IPS DF 4.7 (cell line): ENCODE measurements at regions not wholly inside any gene's neighbourhood (a gene's known extent, or its start where the extent isn't known, plus 50 kb on each side); places are given as distances from the start of the nearest gene placed in this dataset.

Source experiments
- DNase-seq: peaks from one replicate; pipeline ENCODE4 v3.0.0-alpha.2; 2013; ENCODE audit warnings: low spot score; ENCODE audit errors: extremely low read depth

DNA sequence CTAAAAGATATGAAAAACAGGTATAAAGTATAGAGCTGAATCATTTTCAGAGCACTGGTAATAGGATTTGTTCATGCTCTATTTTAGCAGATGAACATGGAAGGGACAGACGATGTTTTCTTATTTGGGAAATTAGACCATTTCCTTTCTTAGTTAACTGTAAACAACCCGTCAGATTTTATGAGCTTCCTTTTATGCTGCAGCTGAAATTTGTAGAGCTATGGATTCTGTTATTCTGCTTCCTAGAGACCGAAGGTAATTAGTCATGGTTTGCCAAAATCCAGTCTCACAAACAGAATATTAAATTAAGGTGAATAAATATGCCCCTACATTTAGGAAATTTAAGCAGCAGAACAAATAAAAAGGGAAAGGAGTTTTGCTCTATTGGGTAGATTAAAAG, 180.2 kb upstream of the SYT1 start:
- DNase-seq: no peak

DNA sequence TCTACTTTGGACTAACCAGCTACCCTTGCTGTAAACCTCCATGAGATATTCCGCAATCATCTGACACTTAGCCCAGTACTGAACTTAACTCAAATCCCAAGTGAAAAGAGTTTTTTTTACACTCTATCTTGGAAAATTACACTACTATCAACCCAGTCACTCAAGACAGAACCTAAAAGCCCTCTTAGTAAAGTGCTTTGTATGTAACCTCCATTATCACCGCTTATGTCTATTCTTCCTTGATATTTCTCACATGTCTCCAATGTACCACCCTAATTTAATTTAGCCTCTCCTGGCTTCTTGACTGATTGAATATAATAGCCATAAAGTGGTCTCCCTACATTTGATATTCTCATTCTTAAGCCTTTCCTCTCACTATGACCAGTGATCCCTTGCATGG, 168.8 kb upstream of the SYT1 start:
- DNase-seq: no peak

DNA sequence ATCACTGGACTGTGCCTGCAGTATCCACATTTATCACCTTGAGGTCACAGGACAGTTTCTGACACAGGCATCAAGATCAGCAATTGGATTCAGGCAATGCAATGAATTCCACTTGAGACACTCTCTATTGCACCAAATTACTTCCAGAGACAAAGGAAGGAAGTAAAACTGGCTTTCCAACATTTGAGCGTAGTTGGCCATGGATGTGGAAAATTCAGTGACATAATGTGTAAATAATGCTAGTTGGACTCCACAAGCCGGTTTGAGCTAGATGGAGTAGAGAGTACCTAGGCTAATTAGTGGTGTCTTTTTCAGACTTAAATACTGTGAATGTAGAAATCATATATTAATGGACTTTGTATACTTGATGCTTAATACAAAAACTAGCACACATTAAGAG, 168.3 kb upstream of the SYT1 start:
- DNase-seq: no peak

DNA sequence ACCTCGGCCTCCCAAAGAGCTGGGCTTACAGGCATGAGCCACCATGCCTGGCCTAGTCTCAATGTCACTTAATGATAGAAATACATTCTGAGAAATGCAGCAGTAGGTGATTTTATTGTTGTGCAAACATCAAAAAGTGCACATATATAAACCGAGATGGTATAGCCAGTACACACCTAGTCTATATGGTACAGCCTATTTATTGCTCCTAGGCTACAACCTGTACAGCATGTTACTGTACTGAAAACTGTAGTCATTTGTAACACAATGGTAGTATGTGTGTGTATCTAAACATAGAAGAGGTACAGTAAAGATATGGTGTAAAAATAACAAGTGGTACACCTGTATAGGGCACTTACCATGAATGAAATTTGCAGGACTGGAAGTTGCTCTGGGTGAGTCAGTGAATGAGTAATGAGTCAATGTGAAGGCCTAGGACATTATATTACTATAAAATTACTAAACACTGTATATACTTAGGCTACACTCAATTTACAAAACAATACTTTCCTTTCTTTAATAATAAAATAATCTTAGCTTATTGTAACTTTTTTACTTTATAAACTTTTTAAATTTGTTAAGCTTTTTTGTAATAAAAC, 166.7 kb upstream of the SYT1 start:
- DNase-seq: no peak

DNA sequence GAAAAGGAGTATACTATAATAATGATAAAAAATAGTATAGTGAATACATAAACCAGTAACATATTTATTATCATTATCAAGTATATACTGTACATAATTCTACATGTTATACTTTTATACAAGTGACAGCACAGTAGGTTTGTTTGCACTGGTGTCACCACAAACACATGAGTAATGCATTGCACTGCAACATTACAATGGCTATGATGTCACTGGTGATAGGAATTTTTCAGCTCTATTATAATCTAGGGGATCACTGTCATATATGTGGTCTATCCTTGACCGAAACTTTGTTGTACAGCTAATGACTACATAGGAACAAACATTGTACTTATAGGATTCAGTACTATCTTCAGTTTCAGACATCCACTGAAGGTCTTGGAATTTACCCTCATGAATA, 165.8 kb upstream of the SYT1 start:
- DNase-seq: no peak

DNA sequence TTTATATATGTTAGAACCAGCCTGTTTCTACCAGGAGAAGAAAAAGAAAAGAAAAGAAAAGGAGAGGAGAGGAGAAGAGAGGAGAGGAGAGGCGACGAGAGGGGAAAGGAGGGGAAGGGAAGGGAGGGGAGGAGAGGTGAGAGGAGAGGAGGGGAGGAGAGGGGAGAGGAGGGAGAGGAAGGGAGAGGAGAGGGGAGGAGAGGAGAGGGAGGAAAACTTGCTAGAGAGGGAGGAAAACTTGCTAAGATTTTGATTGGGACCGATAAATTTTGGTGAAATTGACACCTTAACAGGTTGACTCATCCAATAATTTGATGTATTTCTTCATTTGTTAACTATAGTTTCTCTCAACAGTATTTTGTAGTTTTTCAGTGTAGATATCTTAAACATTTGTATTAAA, 164.0 kb upstream of the SYT1 start:
- DNase-seq: no peak

DNA sequence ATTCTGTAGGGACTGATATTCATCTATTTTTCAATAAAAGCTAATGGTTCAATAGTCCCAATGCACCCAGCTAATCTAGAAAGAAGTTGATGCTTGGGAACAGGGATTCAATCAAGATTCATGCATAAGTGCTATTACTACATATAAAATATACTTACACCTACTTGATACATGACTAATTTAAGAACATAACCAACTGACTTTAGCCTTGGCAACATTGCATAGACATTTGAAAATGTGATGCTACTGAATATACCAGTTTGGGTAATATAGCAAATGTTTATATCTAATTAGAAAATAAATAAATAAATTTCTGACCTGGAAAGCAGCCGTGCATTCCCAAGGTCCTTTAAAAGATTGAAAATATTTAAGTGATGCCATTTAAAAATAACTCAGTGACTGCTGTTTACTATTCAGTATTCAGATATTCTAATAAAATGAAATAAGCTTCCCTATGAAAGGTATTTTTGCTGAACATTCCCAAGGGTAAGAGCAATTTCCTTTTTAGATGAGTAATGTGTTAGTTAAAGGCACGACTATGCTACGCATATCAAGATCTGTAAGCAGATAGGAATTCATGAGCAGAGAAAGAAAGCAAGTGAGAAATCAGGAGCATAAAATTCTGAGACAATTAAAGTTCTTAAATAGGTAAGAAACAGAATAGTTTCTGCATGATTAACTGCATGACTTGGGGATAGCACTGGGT, 160.6 kb upstream of the SYT1 start:
- no peak for DNase-seq

DNA sequence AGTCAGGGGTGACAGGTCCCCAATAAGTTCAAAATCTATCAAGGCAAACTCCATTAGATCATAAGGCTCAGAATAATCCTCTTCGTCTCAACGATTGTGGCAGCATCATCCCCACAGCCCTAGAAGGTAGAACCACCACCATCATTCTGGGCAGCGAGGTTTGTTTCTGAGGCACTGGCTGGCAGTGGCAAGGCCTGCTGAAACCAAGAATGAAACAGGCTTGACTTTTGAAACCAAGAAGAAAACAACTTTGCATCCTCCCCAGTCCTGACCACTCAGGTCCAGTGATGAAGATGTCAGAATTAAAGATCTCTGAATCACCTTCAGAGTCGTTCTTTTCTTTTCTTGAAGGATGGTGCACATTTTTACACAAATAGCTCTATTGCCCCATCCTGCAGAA, 152.6 kb upstream of the SYT1 start:
- no peak for DNase-seq

DNA sequence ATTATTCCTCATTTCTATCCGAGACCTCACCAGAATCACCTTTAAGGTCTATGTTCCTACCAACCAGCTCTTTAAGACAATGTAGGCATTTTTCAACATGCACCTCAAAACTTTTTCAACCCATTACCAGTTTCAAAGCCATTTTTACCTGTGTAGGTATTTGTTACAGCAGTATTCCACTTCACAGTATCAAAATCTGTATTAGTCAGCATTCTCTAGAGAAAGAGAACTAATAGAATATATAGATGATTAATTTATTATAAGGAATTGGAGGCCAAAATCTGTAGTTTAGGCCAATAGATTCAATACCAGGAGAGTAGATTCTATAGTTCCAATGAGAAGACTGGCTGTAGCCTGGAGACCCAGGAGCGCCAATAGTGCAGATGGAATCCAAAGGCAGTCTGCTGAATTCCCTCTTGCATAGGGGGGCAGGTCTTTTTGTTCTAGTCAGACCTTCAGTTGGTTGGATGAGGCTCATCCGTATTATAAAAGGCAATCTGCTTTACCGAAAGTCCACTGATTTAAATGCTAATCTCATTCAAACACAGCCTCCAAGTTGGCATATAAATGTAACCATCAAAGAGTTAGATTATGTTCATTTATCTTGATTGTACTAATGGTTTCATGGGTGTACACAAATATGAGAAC, 151.6 kb upstream of the SYT1 start:
- DNase-seq: no peak

DNA sequence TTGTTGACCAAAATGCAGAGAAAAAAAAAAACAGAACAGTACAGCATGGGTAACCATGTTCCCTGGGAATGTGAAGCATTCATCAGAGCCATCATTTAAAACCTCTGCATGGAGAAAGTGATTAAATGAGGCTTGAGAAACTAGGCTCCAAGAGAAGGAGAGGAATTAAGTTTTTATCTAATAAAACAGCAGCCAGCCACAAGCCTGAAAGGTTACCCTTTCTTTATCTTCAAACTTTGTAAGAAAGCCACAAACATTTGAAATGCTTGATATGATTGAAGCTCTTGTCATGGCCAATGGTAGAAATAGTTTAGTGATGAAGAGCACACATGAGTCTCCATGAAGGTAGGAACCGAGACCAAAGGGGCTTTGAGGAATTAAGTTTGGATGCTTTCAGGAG, 144.9 kb upstream of the SYT1 start:
- DNase-seq: no peak

DNA sequence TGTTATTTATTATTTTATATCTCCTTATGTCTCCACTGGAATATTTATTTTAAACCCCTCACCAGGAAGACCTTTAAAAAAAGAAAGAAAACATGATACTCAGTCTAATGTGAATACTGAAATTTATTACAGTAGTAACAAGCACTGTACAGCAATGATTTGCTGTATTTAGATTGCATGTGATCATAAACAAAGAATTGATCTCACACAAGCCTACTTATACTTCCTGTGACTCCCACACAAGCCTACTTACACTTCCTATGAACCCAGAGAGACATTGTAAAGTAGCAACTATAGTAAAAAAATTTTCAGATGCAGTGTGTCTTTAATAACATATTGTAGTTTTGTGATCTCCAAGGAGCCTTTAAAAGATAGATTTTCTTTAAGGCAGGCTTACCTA, 142.7 kb upstream of the SYT1 start:
- no peak for DNase-seq

DNA sequence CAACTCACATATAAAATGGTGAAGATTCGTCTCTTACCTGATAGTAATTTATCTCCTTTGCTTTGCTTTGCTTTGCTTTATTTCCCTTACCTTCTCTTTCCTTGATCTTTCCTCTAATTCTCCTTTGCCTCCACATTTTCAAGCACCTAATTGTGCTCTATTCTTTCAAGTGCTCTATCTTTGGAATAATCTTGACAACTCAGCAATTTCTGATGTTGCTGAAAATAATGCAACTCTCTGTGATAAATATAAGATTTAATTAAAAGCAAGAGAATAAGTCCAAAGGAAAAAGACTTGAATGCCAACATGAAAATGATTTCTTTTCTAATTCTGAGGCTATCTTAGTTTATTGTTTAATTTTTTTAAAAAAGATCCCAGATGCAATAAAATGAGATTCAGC, 139.5 kb upstream of the SYT1 start:
- DNase-seq: no peak

DNA sequence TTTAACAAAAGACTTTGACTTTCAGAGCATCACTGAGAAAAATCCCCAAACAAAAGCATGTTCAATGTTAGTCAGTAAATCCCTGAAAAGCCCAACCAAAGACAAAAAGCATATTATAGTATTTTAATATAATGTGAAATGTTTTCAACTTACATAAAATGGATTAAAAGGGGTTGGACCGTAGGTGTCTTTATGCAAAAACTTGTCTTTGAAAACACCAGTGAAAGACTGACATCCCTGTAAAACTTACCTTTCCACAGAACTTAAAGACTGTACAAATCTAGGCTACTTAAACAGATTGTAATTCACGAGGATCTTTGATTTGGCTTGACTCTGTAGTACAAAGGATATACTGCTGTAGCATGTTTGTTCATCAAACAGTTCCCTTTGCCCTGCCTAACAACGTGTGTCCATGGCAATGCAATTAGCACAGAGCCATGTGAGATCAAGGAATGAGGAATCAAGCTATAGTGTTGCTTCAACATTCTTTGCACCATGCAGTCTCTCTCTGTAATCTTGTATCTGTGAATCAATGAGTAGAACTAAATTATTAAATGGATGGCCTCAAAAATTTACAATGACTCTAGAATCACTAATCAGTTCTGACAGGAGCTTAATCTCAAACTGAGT, 138.5 kb upstream of the SYT1 start:
- DNase-seq: no peak

DNA sequence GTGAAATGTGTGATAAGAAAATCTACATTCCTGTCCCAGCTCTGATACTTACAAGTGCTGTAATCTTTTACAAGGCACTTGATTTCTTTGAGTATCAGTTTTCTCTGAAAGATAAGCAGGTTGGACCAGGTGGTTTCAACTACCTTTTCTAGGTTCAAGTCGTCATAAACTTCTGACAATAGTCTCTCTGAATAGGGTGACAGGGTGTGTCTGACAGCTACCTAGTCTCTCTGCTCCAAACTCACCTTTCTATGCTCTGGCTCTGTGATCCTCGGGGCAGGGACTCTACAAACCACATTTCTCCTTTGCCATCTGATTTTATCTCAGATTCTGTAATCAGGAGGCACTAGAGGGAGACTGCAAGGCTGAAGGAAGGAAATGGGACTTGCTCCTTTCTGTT, 137.7 kb upstream of the SYT1 start:
- no peak for DNase-seq

DNA sequence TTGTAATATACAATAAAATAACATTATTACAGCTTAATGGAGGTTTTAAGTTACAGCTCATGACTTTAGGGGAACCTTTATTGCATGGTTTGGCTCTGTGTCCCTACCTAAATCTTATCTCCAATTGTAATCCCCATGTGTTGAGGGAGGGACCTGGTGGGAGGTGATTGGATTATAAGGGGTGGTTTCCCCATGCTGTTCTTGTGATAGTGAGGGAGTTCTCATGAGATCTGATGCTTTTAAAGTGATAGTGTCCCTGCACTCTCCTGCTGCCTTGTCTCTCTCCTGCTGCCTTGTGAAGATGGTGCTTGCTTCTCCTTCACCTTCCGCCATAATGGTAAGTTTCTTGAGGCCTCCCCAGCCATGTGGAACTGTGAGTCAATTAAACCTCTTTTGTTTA, 132.1 kb upstream of the SYT1 start:
- no peak for DNase-seq

DNA sequence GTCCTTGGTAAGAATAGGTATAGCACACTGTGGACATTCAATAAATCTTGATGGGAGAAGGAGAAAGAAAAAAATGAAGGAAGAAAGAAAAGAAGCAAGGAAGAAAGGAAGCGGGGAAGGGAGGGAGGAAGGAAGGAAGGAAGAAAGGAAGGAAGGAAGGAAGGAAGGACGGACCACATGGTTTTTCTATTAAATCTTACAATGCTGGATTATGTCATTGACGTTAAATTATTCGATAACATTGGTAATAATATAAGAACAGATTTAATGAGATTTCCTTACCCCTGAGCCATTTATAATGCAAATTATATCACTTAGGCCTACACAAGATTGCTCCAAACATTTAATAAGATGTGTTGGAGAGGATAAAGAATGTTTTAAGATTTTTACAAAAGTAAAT, 124.9 kb upstream of the SYT1 start:
- DNase-seq: no peak

DNA sequence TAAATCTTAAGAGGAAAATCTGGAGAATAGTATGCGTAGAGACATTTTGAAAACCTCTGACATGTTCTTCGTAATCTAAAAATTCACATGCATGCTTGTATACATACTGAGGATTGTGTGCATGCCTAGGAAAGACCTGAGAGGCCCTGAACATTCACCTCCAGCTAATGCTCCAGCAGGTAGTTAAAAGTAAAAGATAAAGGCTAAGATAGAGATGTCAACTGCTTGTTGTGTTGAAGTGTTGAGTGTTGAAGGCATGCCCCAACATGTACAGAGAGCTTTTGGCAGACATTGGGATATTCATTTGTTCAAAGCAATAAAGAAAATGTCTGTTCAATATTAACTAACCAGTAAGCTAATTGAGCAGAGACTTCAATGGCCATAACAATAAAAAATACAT, 118.6 kb upstream of the SYT1 start:
- no peak for DNase-seq

DNA sequence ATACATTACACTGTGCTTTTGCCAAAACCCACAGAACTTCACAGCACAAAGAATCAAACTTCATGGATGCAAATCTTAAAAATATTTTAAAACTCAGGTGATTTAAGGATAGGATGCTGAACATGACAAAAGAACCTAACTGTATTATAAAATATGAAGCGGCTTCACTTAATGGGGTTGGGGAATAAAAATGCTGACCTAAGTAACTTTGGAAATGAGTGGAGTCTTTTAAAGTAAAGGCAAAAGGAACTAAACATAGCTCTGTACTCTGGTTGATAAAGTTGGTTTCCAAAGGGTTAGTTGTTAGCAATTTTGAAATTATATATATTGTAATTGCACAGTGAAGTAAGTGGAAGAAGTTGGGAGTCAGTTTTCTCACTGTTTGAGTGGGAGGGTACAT, 111.5 kb upstream of the SYT1 start:
- no peak for DNase-seq

DNA sequence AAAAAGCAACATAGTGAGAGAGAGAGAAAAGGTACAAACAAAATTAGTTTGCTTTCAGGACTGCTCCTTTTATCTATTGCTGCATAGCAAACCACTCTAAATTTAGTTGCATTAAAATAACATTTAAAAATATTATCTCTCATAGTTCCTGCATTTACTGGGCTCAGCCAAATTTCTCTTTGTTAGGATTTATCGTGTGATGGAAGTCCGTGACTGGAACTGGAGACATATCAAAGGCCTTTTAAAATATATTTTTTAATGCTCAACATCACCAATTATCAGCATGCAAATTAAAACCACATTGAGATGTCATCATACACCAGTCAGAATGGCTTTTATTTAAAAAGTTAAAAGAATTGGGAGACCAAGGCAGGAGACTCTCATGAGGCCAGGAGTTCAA, 107.6 kb upstream of the SYT1 start:
- no peak for DNase-seq

DNA sequence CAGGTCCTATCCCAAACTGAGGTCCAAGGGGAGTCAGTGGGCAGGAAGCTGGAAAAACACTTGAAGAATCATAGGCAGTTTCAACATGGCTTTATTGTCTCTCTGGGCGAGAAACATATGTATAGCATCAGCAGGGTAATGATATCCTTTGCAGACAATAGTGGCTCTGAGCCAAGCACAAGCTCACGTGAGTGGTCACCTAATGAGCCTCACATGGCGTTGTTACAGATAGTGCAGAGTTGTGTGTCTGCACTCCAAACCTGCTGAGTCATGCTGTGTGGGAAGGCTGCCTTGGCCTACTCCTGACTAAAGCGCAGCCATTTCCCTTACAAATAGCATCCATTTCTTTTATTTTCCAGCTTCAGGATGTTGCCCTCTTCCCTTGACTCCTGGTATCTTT, 105.2 kb upstream of the SYT1 start:
- no peak for DNase-seq

DNA sequence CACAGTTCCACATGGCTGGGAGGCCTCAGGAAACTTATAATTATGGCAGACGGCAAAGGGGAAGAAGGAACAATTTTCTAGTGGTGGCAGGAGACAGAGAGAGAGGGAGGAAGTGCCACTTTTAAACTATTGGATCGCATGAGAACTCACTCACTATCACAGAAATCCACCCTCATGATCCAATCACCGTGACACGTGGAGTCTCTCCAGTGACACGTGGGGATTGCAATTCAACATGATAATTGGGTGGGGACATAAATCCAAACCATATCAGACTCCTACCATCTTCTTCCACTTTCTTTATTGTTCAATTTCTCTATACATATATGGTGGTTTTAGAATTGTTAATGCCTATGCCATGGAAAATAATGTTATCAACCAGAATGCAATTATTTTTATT, 103.7 kb upstream of the SYT1 start:
- DNase-seq: no peak

DNA sequence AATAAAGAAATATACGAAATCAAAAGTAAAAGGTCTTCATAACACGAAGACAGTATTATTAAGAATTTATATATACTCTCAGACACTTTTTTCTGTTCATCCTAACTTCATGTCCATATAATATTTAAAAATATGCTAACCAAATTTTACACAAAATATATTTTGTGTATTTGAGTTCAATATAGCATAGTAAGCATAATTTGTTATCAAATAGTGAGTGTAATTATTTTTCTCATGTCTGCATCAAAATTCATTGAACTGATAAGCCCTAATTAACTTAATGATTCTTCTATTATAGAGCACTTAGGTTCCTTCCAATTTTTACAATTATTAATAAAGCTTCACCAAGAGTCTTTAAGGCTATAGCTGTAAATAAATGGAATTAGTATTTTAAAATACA, 99.7 kb upstream of the SYT1 start:
- DNase-seq: no peak
